ENCODE measurements at regions not wholly inside any gene's neighbourhood (a gene's known extent, or its start where the extent isn't known, plus 50 kb on each side); places are given as distances from the start of the nearest gene placed in this dataset.

GRCh38 chr1:209434631-209435217 lies 148.8 kb upstream of the CAMK1G start:
- no peak for DNase-seq
- H3K27ac Mint-ChIP-seq = peak overlapping the region in 1 of 7 donors; percentile 26

DNA sequence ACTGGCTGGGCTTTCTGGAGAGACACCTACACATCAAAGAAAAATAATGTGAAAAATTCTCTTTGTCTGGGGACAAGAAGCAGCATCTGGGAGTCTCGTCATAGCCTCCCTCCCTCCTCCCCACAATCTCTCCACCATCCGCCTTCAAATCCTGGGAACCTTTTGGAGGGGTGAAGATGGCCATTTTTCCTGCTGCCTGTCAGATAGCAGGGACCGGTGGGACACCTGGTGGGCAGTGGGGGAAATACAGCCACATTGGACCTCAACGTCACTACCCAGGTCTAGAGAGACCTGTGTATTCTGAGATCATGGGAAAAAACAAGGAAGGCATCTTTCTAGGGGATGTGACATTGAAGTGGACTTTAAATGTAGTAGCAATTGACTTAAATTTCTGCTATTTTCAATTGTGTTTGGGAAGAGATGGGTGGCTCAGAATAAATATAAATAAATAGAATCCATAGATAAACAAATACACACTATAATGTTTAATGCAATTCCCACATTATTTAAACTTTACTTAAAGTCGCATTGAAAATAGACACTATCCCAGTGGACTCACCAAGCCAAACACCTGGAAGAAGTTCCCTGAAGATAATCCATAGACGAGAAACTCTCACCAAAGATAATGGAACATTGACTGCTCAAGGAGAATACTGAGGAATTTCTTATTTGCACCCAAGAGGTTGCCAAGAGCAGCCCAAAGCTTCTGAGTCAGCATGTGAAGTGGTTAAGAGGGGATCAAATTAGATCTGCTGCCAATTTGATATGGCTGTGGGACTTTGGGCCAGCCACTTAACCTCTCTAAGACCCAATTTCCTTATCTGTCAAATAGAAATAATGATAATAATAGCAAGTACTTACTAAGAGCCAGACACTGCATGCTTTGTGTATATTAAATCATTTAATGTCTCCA lies 147.6 kb upstream of the CAMK1G start:
- intact Hi-C loops (cut with micrococcal nuclease) = loop anchor here in 1 of 2 donors (10.0 kb wide), 1 partner anchor 231 kb away; no protein-coding TSS in a partner anchor
- 44% methylated on average over 2 of the region's 6 CpGs for WGBS (ENCODE audit: insufficient coverage)
- H2AFZ ChIP-seq (ENCODE audit: insufficient read depth, low read depth, low read length, poor library complexity, severe bottlenecking) = no peak overlapping the region
- no peak overlapping the region for H3K9ac ChIP-seq (ENCODE audit: insufficient read depth, low read length, poor library complexity, severe bottlenecking)
- TF ChIP-seq, protein P1, sequence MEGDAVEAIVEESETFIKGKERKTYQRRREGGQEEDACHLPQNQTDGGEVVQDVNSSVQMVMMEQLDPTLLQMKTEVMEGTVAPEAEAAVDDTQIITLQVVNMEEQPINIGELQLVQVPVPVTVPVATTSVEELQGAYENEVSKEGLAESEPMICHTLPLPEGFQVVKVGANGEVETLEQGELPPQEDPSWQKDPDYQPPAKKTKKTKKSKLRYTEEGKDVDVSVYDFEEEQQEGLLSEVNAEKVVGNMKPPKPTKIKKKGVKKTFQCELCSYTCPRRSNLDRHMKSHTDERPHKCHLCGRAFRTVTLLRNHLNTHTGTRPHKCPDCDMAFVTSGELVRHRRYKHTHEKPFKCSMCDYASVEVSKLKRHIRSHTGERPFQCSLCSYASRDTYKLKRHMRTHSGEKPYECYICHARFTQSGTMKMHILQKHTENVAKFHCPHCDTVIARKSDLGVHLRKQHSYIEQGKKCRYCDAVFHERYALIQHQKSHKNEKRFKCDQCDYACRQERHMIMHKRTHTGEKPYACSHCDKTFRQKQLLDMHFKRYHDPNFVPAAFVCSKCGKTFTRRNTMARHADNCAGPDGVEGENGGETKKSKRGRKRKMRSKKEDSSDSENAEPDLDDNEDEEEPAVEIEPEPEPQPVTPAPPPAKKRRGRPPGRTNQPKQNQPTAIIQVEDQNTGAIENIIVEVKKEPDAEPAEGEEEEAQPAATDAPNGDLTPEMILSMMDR (IDR thresholded peaks at IDR 0.05) = peak; percentile 93
- H3K9me3 ChIP-seq (replicated peaks in 1 of 2; ENCODE audit: control insufficient read depth in 1 of 2, insufficient read depth in 1 of 2, low read length in 2 of 2) = no peaks in the 10 kb centered on the region
- Mint-ChIP-seq H3K27me3 (ENCODE audit: low read depth in 3 of 3) (peaks cover 2 to 6% (median 3%) of the 10 kb centered on the region in 3 donors), H3K27ac (peak overlapping the region in 1 of 7 donors; percentile 61), H3K4me1 (peaks cover 4% of the 10 kb centered on the region), H3K9me3 (peaks cover 0 to 7% (median 3%) of the 10 kb centered on the region in 7 donors), H3K36me3 (no peaks in the 10 kb centered on the region), H3K4me3 (no peak overlapping the region)
- no peak overlapping the region for H3K4me3 ChIP-seq (replicated peaks in 1 of 3; ENCODE audit: low read depth in 2 of 3, low read length in 3 of 3)
- H3K79me2 ChIP-seq (ENCODE audit: insufficient read depth, low read length) = no peaks in the 10 kb centered on the region
- H3K27me3 ChIP-seq (ENCODE audit: control insufficient read depth in 2 of 2, insufficient read depth in 2 of 2, low read length in 2 of 2) = no peaks in the 10 kb centered on the region
- no peaks in the 10 kb centered on the region for H3K4me1 ChIP-seq (ENCODE audit: control insufficient read depth in 1 of 2, insufficient read depth in 2 of 2, low read length in 2 of 2)
- no peak overlapping the region for H3K4me2 ChIP-seq (replicated peaks; ENCODE audit: extremely low read depth, low read length, poor library complexity, severe bottlenecking)
- H4K20me1 ChIP-seq (ENCODE audit: insufficient read depth, low read length) = no peaks in the 10 kb centered on the region
- DNase-seq = peak; percentile 36 to 57 (median 54)
- H3K27ac ChIP-seq (ENCODE audit: low read depth in 1 of 2, low read length in 2 of 2) = no peak overlapping the region
- H3K36me3 ChIP-seq (replicated peaks in 1 of 2; ENCODE audit: control insufficient read depth in 1 of 2, insufficient read depth in 2 of 2, low read length in 2 of 2) = no peaks in the 10 kb centered on the region

More at GRCh38 chr1:209434631-209435217, 148.8 kb upstream of the CAMK1G start:
- intact Hi-C loops (cut with micrococcal nuclease) = loop anchor here in 1 of 2 donors (10.0 kb wide), 1 partner anchor 230 kb away; no protein-coding TSS in a partner anchor
- TF ChIP-seq, protein P1 (IDR thresholded peaks at IDR 0.05) = no peak
- Histone ChIP-seq H3K36me3 (replicated peaks in 1 of 2; ENCODE audit: control insufficient read depth in 1 of 2, insufficient read depth in 2 of 2, low read length in 2 of 2) (no peaks in the 10 kb centered on the region), H3K9me3 (replicated peaks in 1 of 2; ENCODE audit: control insufficient read depth in 1 of 2, insufficient read depth in 1 of 2, low read length in 2 of 2) (no peaks in the 10 kb centered on the region), H3K4me3 (replicated peaks in 1 of 3; ENCODE audit: low read depth in 2 of 3, low read length in 3 of 3) (no peak overlapping the region), H2AFZ (ENCODE audit: insufficient read depth, low read depth, low read length, poor library complexity, severe bottlenecking) (no peak overlapping the region), H3K27ac (ENCODE audit: low read depth in 1 of 2, low read length in 2 of 2) (no peak overlapping the region), H3K27me3 (ENCODE audit: control insufficient read depth in 2 of 2, insufficient read depth in 2 of 2, low read length in 2 of 2) (no peaks in the 10 kb centered on the region), H3K4me2 (replicated peaks; ENCODE audit: extremely low read depth, low read length, poor library complexity, severe bottlenecking) (no peak overlapping the region), H3K4me1 (ENCODE audit: control insufficient read depth in 1 of 2, insufficient read depth in 2 of 2, low read length in 2 of 2) (no peaks in the 10 kb centered on the region), H3K79me2 (ENCODE audit: insufficient read depth, low read length) (no peaks in the 10 kb centered on the region), H3K9ac (ENCODE audit: insufficient read depth, low read length, poor library complexity, severe bottlenecking) (no peak overlapping the region), H4K20me1 (ENCODE audit: insufficient read depth, low read length) (no peaks in the 10 kb centered on the region)
- peaks cover 4% of the 10 kb centered on the region for H3K4me1 Mint-ChIP-seq
- H3K4me3 Mint-ChIP-seq = no peak overlapping the region
- no peaks in the 10 kb centered on the region for H3K36me3 Mint-ChIP-seq
- H3K9me3 Mint-ChIP-seq = peaks cover 0 to under 1% (median 0%) of the 10 kb centered on the region in 7 donors
- 89% methylated on average over 3 of the region's 7 CpGs for WGBS (ENCODE audit: insufficient coverage)
- H3K27me3 Mint-ChIP-seq (ENCODE audit: low read depth in 3 of 3) = peaks cover 2 to 4% (median 4%) of the 10 kb centered on the region in 3 donors
